ENCODE measurements at regions not wholly inside any gene's neighbourhood (a gene's known extent, or its start where the extent isn't known, plus 50 kb on each side); places are given as distances from the start of the nearest gene placed in this dataset.

GRCh38 chr1:220438741-220439140 lies 89.2 kb upstream of the MARK1 start:
- Histone ChIP-seq H3K79me2 (replicated peaks; ENCODE audit: insufficient read depth, low read length) (no peaks in the 10 kb centered on the region), H3K4me3 (ENCODE audit: low read length) (no peak overlapping the region), H3K9me3 (ENCODE audit: low read length) (no peaks in the 10 kb centered on the region), H2AFZ (ENCODE audit: low read depth, low read length) (no peak overlapping the region), H3K27ac (ENCODE audit: low read length) (no peak overlapping the region), H3K36me3 (ENCODE audit: insufficient read depth, low read length) (no peaks in the 10 kb centered on the region), H3K9ac (ENCODE audit: low read length) (no peak overlapping the region), H3K9me2 (ENCODE audit: insufficient read depth, low read length) (no peaks in the 10 kb centered on the region), H3F3A (ENCODE audit: insufficient read depth, low read length, poor library complexity, severe bottlenecking) (no peaks in the 10 kb centered on the region), H3K27me3 (ENCODE audit: insufficient read depth, low read depth, low read length) (no peaks in the 10 kb centered on the region), H3K4me2 (ENCODE audit: low read length) (no peak overlapping the region), H4K20me1 (ENCODE audit: insufficient read depth) (no peaks in the 10 kb centered on the region)
- no peak for TF ChIP-seq CTCF (IDR thresholded peaks at IDR 0.05; ENCODE audit: poor library complexity, severe bottlenecking)

- Histone ChIP-seq H3K27ac (ENCODE audit: low read length) (no peak overlapping the region), H2AFZ (ENCODE audit: low read depth, low read length) (no peak overlapping the region), H4K20me1 (ENCODE audit: insufficient read depth) (no peaks in the 10 kb centered on the region), H3K79me2 (replicated peaks; ENCODE audit: insufficient read depth, low read length) (no peaks in the 10 kb centered on the region), H3K36me3 (ENCODE audit: insufficient read depth, low read length) (no peaks in the 10 kb centered on the region), H3K9me2 (ENCODE audit: insufficient read depth, low read length) (no peaks in the 10 kb centered on the region), H3K9ac (ENCODE audit: low read length) (no peak overlapping the region), H3K4me2 (ENCODE audit: low read length) (no peak overlapping the region), H3K27me3 (ENCODE audit: insufficient read depth, low read depth, low read length) (no peaks in the 10 kb centered on the region), H3K9me3 (ENCODE audit: low read length) (no peaks in the 10 kb centered on the region), H3F3A (ENCODE audit: insufficient read depth, low read length, poor library complexity, severe bottlenecking) (no peaks in the 10 kb centered on the region), H3K4me3 (ENCODE audit: low read length) (no peak overlapping the region)
- TF ChIP-seq TAF1 (IDR thresholded peaks at IDR 0.05; ENCODE audit: low read depth) (no peak), RAD21 (conservative IDR thresholded peaks at IDR 0.05) (no peak), EP300 (conservative IDR thresholded peaks at IDR 0.05; ENCODE audit: poor library complexity, severe bottlenecking) (no peak), CTCF (IDR thresholded peaks at IDR 0.05; ENCODE audit: poor library complexity, severe bottlenecking) (no peak), MXI1 (conservative IDR thresholded peaks at IDR 0.05; ENCODE audit: poor library complexity, severe bottlenecking) (no peak), POLR2AphosphoS5 (IDR thresholded peaks at IDR 0.05) (no peak), SMC3 (conservative IDR thresholded peaks at IDR 0.05; ENCODE audit: poor library complexity) (no peak), REST (IDR thresholded peaks at IDR 0.05; ENCODE audit: borderline replicate concordance) (no peak), EZH2 (IDR thresholded peaks at IDR 0.05; ENCODE audit: borderline replicate concordance, insufficient read depth, low read length, poor library complexity, severe bottlenecking) (no peak)
Measured at GRCh38 chr1:220432408-220432807, 95.5 kb upstream of the MARK1 start.
